IPS-18c (cell line): ENCODE measurements at regions not wholly inside any gene's neighbourhood (a gene's known extent, or its start where the extent isn't known, plus 50 kb on each side); places are given as distances from the start of the nearest gene placed in this dataset.

Experiments used
- H3K4me3 ChIP-seq: 2 replicates; pipeline ENCODE4 v1.7.0; 2013; ENCODE audit warnings: low read depth, mild to moderate bottlenecking, low read length, moderate library complexity; ENCODE audit not compliant: insufficient read depth
- H3K9me3 ChIP-seq: one replicate; pipeline ENCODE4 v1.6.1; 2013; ENCODE audit warnings: mild to moderate bottlenecking, low read length, moderate library complexity; ENCODE audit not compliant: control insufficient read depth, insufficient read depth

- H3K9me3 ChIP-seq = no peaks in the 10 kb centered on the region
- H3K4me3 ChIP-seq = no peak overlapping the region
Measured at GRCh38 chr2:176729706-176730569, 460.7 kb downstream of the MTX2 start.

- no peak overlapping the region for H3K4me3 ChIP-seq
- H3K9me3 ChIP-seq = no peaks in the 10 kb centered on the region
Measured at GRCh38 chr2:176732780-176733179, 463.5 kb downstream of the MTX2 start.

- Histone ChIP-seq H3K9me3 (no peaks in the 10 kb centered on the region), H3K4me3 (no peak overlapping the region)
Measured at GRCh38 chr2:176733698-176734430, 464.6 kb downstream of the MTX2 start.

GRCh38 chr2:176734868-176735267, 465.6 kb downstream of the MTX2 start:
- no peaks in the 10 kb centered on the region for H3K9me3 ChIP-seq
- no peak overlapping the region for H3K4me3 ChIP-seq

GRCh38 chr2:176742271-176742670, 470.3 kb upstream of the HNRNPA3 start:
- H3K9me3 ChIP-seq = no peaks in the 10 kb centered on the region
- no peak overlapping the region for H3K4me3 ChIP-seq

GRCh38 chr2:176743671-176744070, 468.9 kb upstream of the HNRNPA3 start:
- H3K4me3 ChIP-seq = no peak overlapping the region

DNA sequence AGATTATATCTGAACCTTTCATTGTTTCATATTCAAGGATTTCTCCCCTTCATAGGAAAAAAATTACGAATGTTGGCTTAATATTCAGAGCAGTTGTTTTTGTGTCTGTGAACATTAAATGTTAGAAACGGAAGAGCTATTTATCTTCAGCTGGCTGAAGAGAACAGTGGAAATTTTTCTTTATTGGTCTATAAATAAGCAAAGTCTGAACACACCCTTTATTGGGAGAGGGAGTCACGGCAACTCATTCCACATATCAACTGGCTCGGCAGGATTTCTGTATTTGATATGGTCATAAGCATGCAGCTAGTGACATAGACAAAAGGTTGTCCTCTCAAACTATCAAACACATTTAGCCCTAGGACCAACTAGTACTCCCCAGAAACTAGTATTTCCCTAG, 468.4 kb upstream of the HNRNPA3 start:
- no peak overlapping the region for H3K4me3 ChIP-seq

More at GRCh38 chr2:176743671-176744070, 468.9 kb upstream of the HNRNPA3 start:
- H3K9me3 ChIP-seq = no peaks in the 10 kb centered on the region

DNA sequence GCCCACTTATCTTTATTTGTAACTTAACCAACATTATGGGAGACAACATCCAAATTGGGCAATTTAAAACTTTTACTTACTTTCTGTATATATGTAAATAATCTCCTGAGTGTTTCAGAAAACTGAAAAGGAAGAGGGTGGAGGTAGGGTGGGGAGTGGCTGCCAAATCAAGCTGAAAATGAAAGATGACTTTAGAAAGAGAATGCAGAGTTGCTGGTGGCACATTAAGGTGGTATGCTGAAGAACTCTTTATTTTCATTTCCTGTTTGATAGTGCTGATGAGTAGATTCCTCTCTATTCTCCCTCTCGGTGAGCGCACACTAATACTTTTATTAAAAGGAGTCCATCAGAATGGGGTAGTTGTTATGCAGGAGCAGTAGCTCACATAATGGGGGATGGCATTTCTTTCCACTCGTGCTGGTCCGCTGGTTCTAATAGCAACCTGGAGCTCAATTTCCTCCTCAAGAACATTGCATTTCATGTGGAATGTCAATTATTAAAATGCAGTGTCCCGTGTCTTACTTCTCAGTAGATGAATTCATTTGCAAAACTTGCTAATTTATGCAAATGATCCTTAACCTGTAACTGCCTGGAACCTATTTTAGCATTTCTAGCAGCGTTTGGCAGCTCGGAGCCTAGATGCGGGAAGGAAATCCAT, 466.9 kb upstream of the HNRNPA3 start:
- H3K4me3 ChIP-seq = no peak overlapping the region
- no peaks in the 10 kb centered on the region for H3K9me3 ChIP-seq

More for the DNA sequence above, 468.4 kb upstream of the HNRNPA3 start:
- H3K9me3 ChIP-seq = no peaks in the 10 kb centered on the region

- Histone ChIP-seq H3K4me3 (no peak overlapping the region), H3K9me3 (no peaks in the 10 kb centered on the region)
Measured at GRCh38 chr2:176746411-176746810, 466.2 kb upstream of the HNRNPA3 start.

DNA sequence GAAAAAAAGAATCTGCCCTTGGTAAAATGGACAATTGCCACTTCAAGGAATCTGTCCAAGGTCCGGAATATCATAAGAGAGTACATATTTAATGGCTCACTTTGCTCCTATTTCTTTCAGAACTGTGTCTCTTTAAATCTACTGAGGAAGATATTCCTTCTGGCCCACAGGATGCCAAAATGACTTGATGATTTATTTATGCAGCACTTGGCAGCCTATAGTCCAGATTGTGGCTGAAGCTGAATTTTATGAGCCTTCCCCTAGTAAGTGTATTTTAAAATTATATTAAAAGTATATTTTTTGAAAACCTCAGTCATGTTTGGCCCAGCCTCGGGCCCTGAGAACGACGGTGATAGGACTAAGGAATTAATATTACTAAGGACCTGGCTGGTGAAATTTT, 465.1 kb upstream of the HNRNPA3 start:
- no peak overlapping the region for H3K4me3 ChIP-seq
- H3K9me3 ChIP-seq = no peaks in the 10 kb centered on the region

DNA sequence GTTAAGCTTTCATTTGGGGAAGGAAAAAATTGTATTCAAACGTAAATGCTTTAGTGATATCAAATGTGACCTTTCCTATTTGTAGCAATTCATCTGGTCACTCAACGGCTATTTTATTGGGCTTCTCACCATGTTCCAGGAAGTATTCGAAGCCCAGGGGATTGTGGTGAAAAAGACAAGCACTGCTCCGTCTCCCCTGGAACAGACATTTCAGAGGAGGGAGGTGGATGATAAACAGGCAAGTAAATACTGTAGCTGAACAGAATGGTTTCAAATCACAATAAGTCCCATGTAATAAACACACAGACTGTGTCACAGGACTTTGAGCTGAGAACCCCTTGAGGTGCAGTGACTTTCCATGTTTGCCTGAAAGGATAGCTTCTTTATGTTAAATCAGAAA, 464.7 kb upstream of the HNRNPA3 start:
- Histone ChIP-seq H3K4me3 (no peak overlapping the region), H3K9me3 (no peaks in the 10 kb centered on the region)

DNA sequence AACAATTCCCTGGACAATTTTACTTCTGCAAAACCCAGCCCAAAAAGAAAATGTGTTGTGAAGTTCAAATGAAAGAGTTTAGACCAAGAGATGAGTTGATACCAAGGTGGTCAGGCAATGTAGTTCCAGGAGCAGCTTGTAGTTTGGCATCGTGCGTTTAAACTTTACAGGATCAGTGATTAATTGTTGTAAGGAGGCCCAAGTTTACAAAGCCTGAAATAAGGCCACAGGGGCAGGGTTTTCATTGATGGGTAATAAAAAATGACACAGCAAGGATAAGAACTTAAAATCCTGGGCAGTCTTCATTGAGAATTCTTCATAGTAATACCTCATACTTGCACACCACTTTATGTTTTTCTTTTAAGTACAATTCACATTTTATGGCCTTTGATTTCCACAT, 463.9 kb upstream of the HNRNPA3 start:
- H3K4me3 ChIP-seq = no peak overlapping the region
- H3K9me3 ChIP-seq = no peaks in the 10 kb centered on the region

DNA sequence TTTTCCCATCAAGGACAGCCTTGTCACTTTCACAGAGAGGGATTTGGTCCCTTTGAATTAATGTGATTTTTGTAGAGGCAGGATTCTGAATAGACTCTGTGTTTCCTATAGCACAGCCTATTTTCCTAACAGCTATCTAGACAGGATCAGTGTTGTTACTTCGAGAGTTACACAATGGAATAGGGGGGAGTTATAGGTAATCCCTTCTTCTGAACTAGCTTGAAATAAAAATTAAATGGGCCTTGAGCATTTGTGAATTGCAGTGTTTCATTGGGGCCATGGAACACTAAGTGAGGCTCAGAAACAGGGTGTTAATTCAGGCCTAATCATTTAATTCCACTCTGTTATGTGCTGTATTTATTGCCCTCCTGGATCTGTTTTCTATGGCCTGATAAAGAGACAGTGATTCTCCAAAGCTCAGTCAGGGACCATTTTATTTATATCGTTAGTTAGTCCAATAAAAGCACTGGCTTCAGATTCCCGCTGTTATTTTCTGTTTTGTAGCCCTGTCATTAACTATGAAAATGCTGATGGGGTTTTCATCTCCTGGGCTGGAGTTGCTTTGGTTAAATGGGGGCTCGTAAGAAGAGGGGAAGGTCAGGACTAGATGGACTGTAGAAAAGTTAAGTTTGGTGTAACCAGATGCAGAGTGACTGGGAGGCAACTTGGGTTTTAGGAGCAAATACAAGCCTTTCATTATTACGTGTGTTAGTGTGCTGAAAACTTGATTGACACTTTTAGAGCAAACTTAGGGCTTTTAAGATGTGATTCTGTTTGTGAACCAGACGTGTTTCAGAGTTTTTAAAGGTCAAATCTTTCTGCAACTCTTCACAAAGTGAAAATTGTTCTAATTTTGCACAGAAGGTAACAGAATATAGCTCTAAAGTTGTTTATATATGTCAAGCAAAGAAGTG, 461.0 kb upstream of the HNRNPA3 start:
- Histone ChIP-seq H3K4me3 (no peak overlapping the region), H3K9me3 (no peaks in the 10 kb centered on the region)

GRCh38 chr2:176752295-176752694, 460.3 kb upstream of the HNRNPA3 start:
- Histone ChIP-seq H3K4me3 (no peak overlapping the region), H3K9me3 (no peaks in the 10 kb centered on the region)

DNA sequence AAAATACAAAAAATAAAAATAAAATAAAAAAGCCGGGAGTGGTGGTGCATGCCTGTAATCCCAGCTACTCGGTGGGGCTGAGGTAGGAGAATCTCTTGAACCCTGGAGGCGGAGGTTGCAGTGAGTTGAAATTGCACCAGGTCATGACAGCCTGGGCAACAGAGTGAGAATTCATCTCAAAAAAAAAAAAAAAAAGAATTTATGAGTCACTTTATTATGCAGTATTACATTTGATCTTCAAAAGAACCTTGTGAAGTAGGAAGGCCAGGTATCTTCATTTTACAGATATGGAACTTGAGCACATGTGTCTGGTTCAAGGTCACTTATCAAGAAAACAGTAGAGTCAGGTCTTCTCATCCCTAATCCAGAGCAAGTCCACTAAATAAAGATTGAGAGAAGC, 459.4 kb upstream of the HNRNPA3 start:
- Histone ChIP-seq H3K4me3 (no peak overlapping the region), H3K9me3 (no peaks in the 10 kb centered on the region)

- Histone ChIP-seq H3K4me3 (no peak overlapping the region), H3K9me3 (no peaks in the 10 kb centered on the region)
Measured at GRCh38 chr2:176753752-176754474, 458.7 kb upstream of the HNRNPA3 start.
